ENCODE measurements at regions not wholly inside any gene's neighbourhood (a gene's known extent, or its start where the extent isn't known, plus 50 kb on each side); places are given as distances from the start of the nearest gene placed in this dataset.
A peak's percentile ranks its signal among the peaks of the same experiment; 100 is the strongest.

GRCh38 chr14:54083549-54084239 is 127.1 kb upstream of the BMP4 start:
- peaks cover 0 to 9% of the 10 kb centered on the region in 2 donors for H3K4me1 ChIP-seq
- WGBS, 2 donors, result 95 to 98% methylated on average over 3 of the region's 3 CpGs
- no peaks in the 10 kb centered on the region for H3K9me3 ChIP-seq
- H3K4me3 ChIP-seq (replicated peaks in 1 of 3), result no peak overlapping the region
- H3K36me3 ChIP-seq, result no peaks in the 10 kb centered on the region
- H3K27me3 ChIP-seq, result no peaks in the 10 kb centered on the region
- intact Hi-C loops (cut with DNase I), result no loop called here
- no peak overlapping the region for H3K27ac ChIP-seq
- DNase-seq, result no peak
- TF ChIP-seq POLR2A (IDR thresholded peaks at IDR 0.05) (no peak), CTCF (IDR thresholded peaks at IDR 0.05) (peak in 1 of 6 experiments; percentile 7)

- H3K4me1 ChIP-seq, result peaks cover 0 to 9% of the 10 kb centered on the region in 2 donors
- no peaks in the 10 kb centered on the region for H3K27me3 ChIP-seq
- TF ChIP-seq CTCF (IDR thresholded peaks at IDR 0.05) (no peak), POLR2A (IDR thresholded peaks at IDR 0.05) (no peak)
- no peaks in the 10 kb centered on the region for H3K36me3 ChIP-seq
- DNase-seq, result no peak
- intact Hi-C loops (cut with DNase I), result no loop called here
- H3K4me3 ChIP-seq (replicated peaks in 1 of 3), result no peak overlapping the region
- H3K27ac ChIP-seq, result no peak overlapping the region
- no peaks in the 10 kb centered on the region for H3K9me3 ChIP-seq
These were observed 128.7 kb upstream of the BMP4 start for GRCh38 chr14:54085232-54085761.

- H3K4me1 ChIP-seq, result peaks cover 0 to 9% of the 10 kb centered on the region in 2 donors
- H3K36me3 ChIP-seq, result no peaks in the 10 kb centered on the region
- no peak for DNase-seq
- no peaks in the 10 kb centered on the region for H3K9me3 ChIP-seq
- H3K27me3 ChIP-seq, result no peaks in the 10 kb centered on the region
- 58 to 65% methylated on average over 4 of the region's 4 CpGs for WGBS, 2 donors
- H3K27ac ChIP-seq, result no peak overlapping the region
- no peak for TF ChIP-seq CTCF (IDR thresholded peaks at IDR 0.05)
- TF ChIP-seq POLR2A (IDR thresholded peaks at IDR 0.05), result no peak
- intact Hi-C loops (cut with DNase I), result no loop called here
- no peak overlapping the region for H3K4me3 ChIP-seq (replicated peaks in 1 of 3)
These were observed 129.2 kb upstream of the BMP4 start for GRCh38 chr14:54085841-54086240.

- no peak for DNase-seq
- TF ChIP-seq CTCF (IDR thresholded peaks at IDR 0.05), result no peak
- TF ChIP-seq POLR2A (IDR thresholded peaks at IDR 0.05), result no peak
- WGBS, 2 donors, result 95 to 96% methylated on average over 7 of the region's 7 CpGs
- no peak overlapping the region for H3K27ac ChIP-seq
- no peaks in the 10 kb centered on the region for H3K36me3 ChIP-seq
- H3K9me3 ChIP-seq, result no peaks in the 10 kb centered on the region
- no peak overlapping the region for H3K4me3 ChIP-seq (replicated peaks in 1 of 3)
- intact Hi-C loops (cut with DNase I), result no loop called here
- H3K27me3 ChIP-seq, result no peaks in the 10 kb centered on the region
- H3K4me1 ChIP-seq, result peaks cover 0 to 9% of the 10 kb centered on the region in 2 donors
These were observed 130.1 kb upstream of the BMP4 start for GRCh38 chr14:54086767-54087166.

GRCh38 chr14:54087376-54087775 is 130.8 kb upstream of the BMP4 start:
- no peak for DNase-seq
- Histone ChIP-seq H3K4me1 (peaks cover 0 to 9% of the 10 kb centered on the region in 2 donors), H3K36me3 (no peaks in the 10 kb centered on the region), H3K4me3 (replicated peaks in 1 of 3) (no peak overlapping the region), H3K9me3 (no peaks in the 10 kb centered on the region), H3K27ac (no peak overlapping the region), H3K27me3 (no peaks in the 10 kb centered on the region)
- TF ChIP-seq POLR2A (IDR thresholded peaks at IDR 0.05), result no peak
- no peak for TF ChIP-seq CTCF (IDR thresholded peaks at IDR 0.05)
- 55 to 71% methylated on average over 4 of the region's 4 CpGs for WGBS, 2 donors
- intact Hi-C loops (cut with DNase I), result no loop called here
